ENCODE measurements at regions not wholly inside any gene's neighbourhood (a gene's known extent, or its start where the extent isn't known, plus 50 kb on each side); places are given as distances from the start of the nearest gene placed in this dataset.

DNA sequence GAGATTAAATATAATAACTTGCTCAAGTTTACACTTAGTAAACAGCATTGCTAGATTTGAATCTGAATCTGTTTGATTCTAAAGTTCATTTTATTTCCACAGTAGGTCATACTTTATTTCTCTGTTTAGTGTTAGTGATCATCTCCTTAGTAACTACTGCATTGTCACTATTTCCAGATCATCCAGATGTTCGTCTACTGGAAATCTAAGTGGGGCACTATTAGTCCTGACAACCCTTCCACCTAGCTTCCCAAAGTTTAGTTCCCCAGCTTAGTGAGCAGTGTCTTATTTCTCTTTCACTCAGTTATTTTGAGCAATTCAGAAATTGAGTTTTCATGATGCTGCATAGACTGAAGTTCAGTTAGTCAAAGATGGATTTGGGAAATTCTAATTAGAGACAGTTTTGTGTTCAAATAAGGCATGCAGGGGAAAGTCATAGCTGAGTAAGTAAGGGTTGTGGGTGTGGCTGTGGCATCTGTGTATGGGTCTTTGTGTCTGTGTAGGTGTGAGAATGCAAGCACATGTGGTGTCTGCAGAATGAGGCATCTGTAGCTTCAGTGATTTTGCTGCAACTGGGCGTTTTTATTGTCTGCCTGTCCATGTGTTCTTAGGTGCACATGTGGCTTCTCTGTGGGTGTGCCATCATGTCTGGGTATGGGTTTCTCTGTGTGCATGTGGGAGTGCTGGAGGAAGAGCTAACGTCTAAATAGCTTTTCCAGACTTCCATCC lies 107.3 kb downstream of the NTMT2 start:
- Mint-ChIP-seq H3K36me3 (no peaks in the 10 kb centered on the region), H3K9me3 (peaks cover 1% of the 10 kb centered on the region), H3K27me3 (peaks cover under 1% of the 10 kb centered on the region), H3K4me3 (no peak overlapping the region), H3K27ac (no peak overlapping the region), H3K4me1 (peaks cover 6% of the 10 kb centered on the region)

DNA sequence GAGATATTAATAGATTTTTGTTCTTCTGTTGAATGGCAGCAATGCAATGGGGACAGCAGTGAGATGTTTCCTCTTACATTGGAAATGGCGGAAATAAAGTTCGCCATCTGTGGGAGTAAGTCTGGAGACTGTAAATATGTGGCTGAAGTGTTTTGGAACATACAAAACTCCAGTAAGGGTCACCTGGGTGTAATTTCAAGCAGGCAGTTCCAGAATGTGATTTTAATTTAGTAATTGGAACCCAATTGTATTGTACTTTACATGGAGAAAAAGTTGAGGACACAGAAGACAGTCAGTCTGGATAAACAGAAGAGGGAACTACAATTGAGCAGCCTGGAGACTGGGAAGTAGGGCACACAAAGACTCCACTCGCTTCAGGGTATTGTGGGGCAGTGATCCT lies 108.6 kb downstream of the NTMT2 start:
- Mint-ChIP-seq H3K27me3 (peaks cover 5% of the 10 kb centered on the region), H3K27ac (no peak overlapping the region), H3K9me3 (peaks cover 5% of the 10 kb centered on the region), H3K4me3 (no peak overlapping the region), H3K4me1 (no peaks in the 10 kb centered on the region), H3K36me3 (no peaks in the 10 kb centered on the region)

DNA sequence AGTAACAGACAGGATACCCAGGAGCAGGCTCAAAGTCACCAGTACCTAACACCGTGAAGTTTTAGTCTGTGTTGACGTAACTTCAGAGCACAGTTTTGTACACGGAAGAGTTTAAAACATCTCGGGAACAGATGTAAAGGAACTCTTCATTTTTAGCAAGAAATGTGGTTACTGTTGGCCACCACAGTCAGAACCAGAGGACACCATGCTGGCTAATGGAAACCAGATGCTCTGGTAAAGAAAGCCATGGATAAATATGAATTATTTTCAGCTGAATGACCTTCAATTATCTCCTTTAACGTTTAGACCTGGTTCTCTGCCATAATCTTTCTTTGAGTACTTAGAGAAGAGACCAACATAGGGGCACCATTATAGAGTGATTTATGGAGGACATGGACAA lies 115.9 kb downstream of the NTMT2 start:
- Mint-ChIP-seq H3K36me3 (no peaks in the 10 kb centered on the region), H3K9me3 (peaks cover 5% of the 10 kb centered on the region), H3K27ac (no peak overlapping the region), H3K4me3 (no peak overlapping the region), H3K4me1 (no peaks in the 10 kb centered on the region), H3K27me3 (peaks cover 9% of the 10 kb centered on the region)

DNA sequence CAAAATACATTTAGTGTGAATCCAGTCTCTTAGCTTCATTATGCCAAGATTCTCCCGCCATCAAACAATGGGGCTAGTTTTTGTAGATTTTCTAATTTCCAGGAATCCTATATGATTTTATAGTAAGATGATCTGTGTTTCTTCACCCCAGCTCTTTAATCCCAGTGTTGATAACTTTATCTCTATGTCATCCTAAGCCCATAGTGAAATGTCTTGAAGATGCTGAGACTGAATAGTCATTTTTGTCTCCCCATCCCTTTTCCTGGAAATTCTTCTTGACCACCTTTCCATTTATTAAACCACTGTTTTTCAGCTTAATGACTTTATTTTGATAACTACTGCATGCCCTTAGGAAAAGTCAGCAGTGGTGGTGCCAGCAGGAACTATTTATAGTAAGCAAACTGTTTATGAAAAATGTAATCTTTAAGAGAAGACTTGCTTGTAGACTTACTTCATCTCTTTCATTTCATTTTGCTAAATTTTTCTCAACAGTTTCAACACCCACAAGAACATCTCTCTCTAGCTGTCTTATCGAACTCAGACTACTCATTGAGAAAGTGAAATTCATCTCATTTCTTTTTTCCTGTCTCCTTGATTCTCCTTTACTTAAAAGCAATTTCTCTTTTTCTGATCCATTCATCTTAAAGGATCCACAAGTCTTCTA lies 116.6 kb downstream of the NTMT2 start:
- peaks cover 5% of the 10 kb centered on the region for H3K9me3 Mint-ChIP-seq
- no peaks in the 10 kb centered on the region for H3K36me3 Mint-ChIP-seq
- no peaks in the 10 kb centered on the region for H3K4me1 Mint-ChIP-seq
- no peak overlapping the region for H3K27ac Mint-ChIP-seq
- no peak overlapping the region for H3K4me3 Mint-ChIP-seq
- H3K27me3 Mint-ChIP-seq: peaks cover 13% of the 10 kb centered on the region

DNA sequence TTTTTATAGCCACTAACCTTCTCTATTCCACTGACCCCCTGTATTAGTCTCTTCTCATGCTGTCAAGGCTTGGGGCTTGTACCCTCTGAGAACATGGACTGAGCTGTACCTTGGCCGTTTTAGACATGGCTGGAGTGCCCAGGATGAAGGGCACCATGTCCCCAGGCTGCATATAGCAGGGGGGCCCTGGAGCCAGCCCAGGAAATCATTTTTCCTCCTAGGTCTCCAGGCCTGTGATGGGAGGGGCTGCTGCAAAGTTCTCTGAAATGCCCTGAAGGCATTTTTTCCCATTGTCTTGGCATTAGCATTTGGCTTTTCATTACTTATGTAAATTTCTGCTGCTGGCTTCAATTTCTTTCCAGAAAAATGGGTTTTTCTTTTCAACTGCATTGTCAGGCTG lies 119.5 kb downstream of the NTMT2 start:
- Mint-ChIP-seq H3K9me3 (no peaks in the 10 kb centered on the region), H3K27me3 (peaks cover 12% of the 10 kb centered on the region), H3K36me3 (no peaks in the 10 kb centered on the region), H3K4me3 (no peak overlapping the region), H3K4me1 (no peaks in the 10 kb centered on the region), H3K27ac (no peak overlapping the region)

DNA sequence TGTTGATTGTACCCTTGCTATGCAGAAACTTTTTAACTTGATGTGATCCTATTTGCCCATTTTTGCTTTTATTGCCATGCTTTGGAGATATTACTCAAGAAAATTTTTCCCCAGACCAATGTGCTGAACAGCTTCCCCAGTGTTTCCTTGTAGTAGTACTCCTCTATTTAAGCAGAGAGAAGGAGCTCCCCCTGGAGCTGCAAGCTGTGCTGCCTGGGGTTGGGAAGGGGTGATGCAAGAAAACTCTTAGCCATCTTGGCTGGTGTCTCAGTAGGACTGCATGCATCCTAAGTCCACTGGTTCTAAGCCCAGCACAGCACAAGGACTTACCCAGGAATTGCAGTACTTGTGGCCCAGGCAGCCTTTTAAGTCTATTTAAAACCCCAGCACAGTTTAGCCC lies 121.6 kb downstream of the NTMT2 start:
- H3K9me3 Mint-ChIP-seq: no peaks in the 10 kb centered on the region
- H3K36me3 Mint-ChIP-seq: no peaks in the 10 kb centered on the region
- no peak overlapping the region for H3K4me3 Mint-ChIP-seq
- peaks cover 10% of the 10 kb centered on the region for H3K27me3 Mint-ChIP-seq
- H3K27ac Mint-ChIP-seq: no peak overlapping the region
- H3K4me1 Mint-ChIP-seq: no peaks in the 10 kb centered on the region

DNA sequence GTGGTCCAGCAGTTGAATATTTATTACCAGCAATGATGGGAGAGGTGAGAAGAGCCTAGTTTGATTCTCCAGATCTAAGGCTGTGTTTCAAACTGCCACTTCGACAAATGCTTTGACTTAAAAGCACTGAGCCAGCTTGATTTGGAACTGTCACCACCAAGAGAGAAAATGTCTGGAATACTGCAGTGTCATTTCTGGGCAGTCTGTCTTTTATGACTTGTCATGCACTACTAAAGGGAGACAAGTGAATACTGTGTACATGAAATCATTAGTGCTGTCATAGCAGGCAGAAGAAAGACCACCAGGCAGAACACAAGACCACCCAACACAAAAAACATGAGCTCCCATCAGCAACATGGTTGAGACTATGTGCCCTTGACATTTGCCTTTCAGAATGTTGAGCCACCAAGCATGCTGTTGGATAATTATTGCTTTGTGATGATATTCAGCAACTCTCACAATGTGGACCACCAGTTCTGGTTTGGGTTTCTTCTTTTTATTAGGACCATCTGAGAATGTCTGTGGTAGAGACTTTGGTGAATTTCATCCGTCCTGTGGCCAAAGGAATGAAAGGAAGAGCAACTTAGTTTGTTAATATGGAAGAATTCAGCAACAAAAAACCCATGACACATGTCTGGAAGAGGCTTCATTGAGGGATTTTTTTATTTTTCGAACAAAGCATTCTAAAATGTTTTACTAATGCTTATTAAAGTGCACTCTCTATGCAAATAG lies 125.8 kb downstream of the NTMT2 start:
- Mint-ChIP-seq H3K4me3 (no peak overlapping the region), H3K27ac (no peak overlapping the region), H3K36me3 (no peaks in the 10 kb centered on the region), H3K9me3 (no peaks in the 10 kb centered on the region), H3K27me3 (peaks cover 24% of the 10 kb centered on the region), H3K4me1 (no peaks in the 10 kb centered on the region)

DNA sequence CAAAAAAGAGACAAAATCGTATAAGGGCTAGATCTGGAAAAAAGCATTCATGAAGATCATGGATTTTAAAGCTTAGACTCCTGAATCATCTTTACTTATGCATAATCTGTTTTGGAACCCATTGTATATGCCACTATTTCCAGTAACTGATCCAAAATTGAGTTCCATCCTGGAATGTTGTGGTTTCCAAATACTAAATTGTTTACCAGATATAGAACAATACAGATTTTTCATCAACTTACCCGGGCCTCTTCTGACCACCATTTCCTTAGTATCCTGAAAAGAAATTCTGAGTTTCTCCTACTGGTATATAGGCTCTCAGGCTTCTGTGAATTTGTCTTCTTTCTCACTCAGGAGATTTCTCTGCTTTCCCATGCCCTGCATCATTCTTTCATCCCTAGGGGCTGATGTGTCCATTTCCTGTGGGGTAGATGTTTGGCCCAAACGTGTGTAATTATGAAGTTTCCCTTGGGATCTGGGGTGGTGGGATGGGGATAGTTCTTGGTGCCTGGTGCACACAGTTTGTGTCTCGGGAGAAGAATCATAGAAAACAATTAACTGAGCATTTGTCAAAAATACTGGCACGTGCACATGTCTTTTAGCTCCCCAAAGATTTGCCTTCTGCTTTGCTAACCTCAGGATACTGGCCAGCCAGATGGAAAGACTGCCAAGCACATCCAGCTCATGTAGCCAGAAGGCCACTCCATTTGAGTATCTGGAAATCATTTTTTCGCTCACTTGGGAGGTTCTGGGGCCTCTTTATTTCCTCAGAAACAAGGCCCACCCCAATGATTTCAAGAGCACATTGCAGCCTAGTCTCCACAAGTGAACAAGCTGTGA lies 127.8 kb downstream of the NTMT2 start:
- no peak overlapping the region for H3K4me3 Mint-ChIP-seq
- H3K27ac Mint-ChIP-seq: no peak overlapping the region
- peaks cover 29% of the 10 kb centered on the region for H3K27me3 Mint-ChIP-seq
- H3K4me1 Mint-ChIP-seq: no peaks in the 10 kb centered on the region
- no peaks in the 10 kb centered on the region for H3K9me3 Mint-ChIP-seq
- no peaks in the 10 kb centered on the region for H3K36me3 Mint-ChIP-seq

DNA sequence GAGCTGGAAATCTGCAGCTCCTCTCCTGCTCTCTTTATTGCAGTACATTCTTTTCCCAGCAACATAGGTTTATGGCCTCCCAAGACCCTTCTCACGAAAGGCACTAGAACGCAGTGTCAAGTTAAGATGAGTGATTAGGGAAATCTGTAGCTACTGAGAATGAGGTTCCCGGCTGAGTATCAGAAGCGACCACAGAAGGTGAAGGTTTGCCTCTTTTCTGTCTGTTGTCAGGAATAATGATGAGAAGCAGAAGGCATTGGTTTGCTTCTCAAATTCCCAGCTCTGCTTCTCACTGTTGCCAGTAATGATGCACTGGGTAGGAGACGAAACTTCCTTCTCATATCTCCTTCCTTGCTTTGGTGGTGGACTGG lies 128.4 kb downstream of the NTMT2 start:
- Mint-ChIP-seq H3K4me3 (no peak overlapping the region), H3K27ac (no peak overlapping the region), H3K27me3 (peaks cover 25% of the 10 kb centered on the region), H3K9me3 (peaks cover 5% of the 10 kb centered on the region), H3K36me3 (no peaks in the 10 kb centered on the region), H3K4me1 (no peaks in the 10 kb centered on the region)

DNA sequence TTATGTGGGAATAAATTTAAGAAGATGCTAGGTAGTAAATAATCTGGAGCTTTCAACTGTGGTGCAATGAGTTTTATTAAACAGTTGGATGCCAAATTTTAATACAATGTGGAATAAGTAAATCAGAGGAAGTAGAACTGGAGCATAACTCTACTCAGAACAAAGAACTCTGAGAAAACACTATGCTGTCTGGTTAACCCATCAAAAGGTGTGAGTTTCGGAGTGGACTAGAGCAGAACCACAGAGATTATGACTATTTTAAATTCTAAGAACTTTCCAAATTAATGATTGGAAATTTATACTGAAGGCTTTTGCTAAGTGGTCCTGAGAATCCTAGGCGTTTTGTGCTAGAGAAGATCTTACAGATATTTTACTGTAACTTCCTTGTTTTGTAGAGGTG lies 132.2 kb downstream of the NTMT2 start:
- H3K36me3 Mint-ChIP-seq: no peaks in the 10 kb centered on the region
- H3K27ac Mint-ChIP-seq: no peak overlapping the region
- no peaks in the 10 kb centered on the region for H3K4me1 Mint-ChIP-seq
- peaks cover 5% of the 10 kb centered on the region for H3K9me3 Mint-ChIP-seq
- H3K4me3 Mint-ChIP-seq: no peak overlapping the region
- H3K27me3 Mint-ChIP-seq: peaks cover 23% of the 10 kb centered on the region

DNA sequence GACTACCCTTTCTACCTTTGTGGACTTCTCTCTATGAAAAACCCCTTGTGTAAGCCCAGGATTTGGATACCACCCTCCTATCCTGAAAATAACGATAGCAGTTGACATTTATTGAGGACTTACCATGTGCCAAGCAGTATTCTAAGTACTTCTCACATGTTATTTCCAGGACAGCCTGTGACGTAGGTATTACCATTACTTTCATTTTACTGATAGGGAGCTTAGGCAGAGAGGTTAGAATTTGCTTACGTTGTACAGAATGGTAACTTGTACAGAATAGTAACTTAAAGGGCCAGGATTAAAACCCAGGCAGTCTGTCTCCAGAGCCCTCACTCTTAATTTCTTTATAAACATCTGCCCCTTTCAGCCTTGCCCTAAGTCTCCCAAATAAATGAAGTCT lies 138.3 kb downstream of the NTMT2 start:
- Mint-ChIP-seq H3K27me3 (peaks cover 7% of the 10 kb centered on the region), H3K9me3 (peaks cover 1% of the 10 kb centered on the region), H3K36me3 (no peaks in the 10 kb centered on the region), H3K27ac (no peak overlapping the region), H3K4me1 (no peaks in the 10 kb centered on the region), H3K4me3 (no peak overlapping the region)

DNA sequence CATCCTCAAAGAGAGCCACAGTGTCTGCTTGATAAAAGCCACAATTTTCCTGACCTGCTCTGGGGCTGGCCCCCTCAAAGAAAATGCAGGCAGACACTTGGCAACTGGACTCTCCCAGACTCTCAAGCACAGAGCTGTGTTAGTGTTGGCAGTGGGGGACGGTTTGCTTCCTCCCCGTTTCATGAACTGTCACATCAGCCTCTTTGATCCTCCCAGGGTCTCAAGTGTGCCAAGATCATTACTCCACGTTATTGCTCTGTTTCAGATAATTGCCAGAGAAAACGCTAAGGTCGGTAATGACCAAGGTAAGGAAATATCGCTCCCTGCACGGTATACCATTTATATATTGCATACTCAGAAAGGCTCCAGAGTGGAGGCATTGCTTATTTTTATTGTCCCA lies 138.8 kb downstream of the NTMT2 start:
- H3K4me3 Mint-ChIP-seq: no peak overlapping the region
- H3K27me3 Mint-ChIP-seq: peaks cover 6% of the 10 kb centered on the region
- H3K27ac Mint-ChIP-seq: no peak overlapping the region
- H3K9me3 Mint-ChIP-seq: no peaks in the 10 kb centered on the region
- H3K36me3 Mint-ChIP-seq: no peaks in the 10 kb centered on the region
- H3K4me1 Mint-ChIP-seq: no peaks in the 10 kb centered on the region

DNA sequence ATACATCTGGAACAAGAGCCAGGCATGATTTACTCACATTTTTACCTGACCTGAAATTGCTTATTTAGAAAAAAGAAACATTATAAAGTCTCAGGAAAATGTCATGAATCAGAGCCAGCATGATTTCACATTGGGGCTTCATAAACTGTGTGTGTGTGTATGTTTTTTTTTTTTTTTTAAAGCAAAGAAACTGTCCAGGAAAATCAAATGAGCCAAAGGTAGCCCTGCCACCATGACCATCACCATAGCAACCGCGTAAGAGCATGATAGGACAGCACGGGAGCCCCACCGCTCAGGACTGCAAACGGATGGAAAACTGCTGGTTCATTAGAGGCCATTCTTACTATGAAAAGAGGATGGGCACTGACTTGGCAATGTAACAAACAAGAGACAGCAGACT lies 139.2 kb downstream of the NTMT2 start:
- Mint-ChIP-seq H3K4me1 (no peaks in the 10 kb centered on the region), H3K27me3 (peaks cover 6% of the 10 kb centered on the region), H3K27ac (no peak overlapping the region), H3K36me3 (no peaks in the 10 kb centered on the region), H3K4me3 (no peak overlapping the region), H3K9me3 (peaks cover 4% of the 10 kb centered on the region)

DNA sequence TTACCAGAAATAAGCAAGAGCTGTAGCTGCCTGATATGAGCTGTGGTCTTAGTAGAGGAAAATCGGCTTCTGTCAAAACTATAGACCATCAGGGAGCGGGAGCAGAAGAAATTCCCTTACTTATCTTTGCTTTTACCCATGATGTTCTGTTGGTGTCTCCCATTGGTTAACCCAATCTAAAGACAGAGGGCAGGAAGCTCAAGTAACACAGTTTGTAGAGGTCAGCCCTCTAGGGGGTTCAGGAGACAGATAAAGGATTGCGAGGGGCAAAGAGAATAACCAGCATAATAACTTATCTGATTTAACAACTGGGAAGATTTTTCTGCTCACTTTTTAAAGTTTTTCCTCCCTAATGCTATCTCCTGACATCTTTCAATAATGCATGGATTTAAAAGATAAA lies 142.4 kb downstream of the NTMT2 start:
- H3K4me3 Mint-ChIP-seq: no peak overlapping the region
- H3K27ac Mint-ChIP-seq: no peak overlapping the region
- no peaks in the 10 kb centered on the region for H3K36me3 Mint-ChIP-seq
- peaks cover 17% of the 10 kb centered on the region for H3K27me3 Mint-ChIP-seq
- H3K4me1 Mint-ChIP-seq: no peaks in the 10 kb centered on the region
- peaks cover 8% of the 10 kb centered on the region for H3K9me3 Mint-ChIP-seq

DNA sequence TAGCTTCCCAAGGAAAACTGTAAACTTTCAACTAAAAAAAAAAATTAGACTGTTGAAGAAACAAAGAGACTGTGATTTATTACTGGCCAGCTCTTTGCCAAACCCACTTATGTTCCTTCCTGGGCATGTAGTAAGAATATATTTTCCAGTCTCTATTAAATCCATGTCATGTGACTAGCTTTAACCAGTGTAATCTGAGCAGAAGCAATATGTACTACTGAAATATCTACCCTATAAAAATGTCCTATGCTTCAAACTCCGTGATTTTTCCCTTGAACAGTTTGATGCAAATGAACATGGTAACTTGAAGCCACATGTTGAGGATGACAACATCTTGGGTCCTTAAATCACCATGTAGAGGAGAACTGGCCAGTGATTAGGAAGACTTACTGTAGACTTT lies 144.5 kb downstream of the NTMT2 start:
- H3K27ac Mint-ChIP-seq: no peak overlapping the region

More for the DNA sequence above, 144.5 kb downstream of the NTMT2 start:
- H3K4me3 Mint-ChIP-seq: no peak overlapping the region
- no peaks in the 10 kb centered on the region for H3K4me1 Mint-ChIP-seq
- no peaks in the 10 kb centered on the region for H3K36me3 Mint-ChIP-seq
- peaks cover 20% of the 10 kb centered on the region for H3K27me3 Mint-ChIP-seq
- H3K9me3 Mint-ChIP-seq: peaks cover 8% of the 10 kb centered on the region
